HepG2 (cell line): ENCODE measurements at regions not wholly inside any gene's neighbourhood (a gene's known extent, or its start where the extent isn't known, plus 50 kb on each side); places are given as distances from the start of the nearest gene placed in this dataset.

Source experiments
- YY1 ChIP-seq: IDR thresholded peaks from 2 replicates; pipeline ENCODE4 v1.6.1; 2011; ENCODE audit warnings: low read length, low read depth, moderate library complexity, mild to moderate bottlenecking; ENCODE audit not compliant: insufficient read depth, insufficient replicate concordance
- TF ChIP-seq, protein P1 (sequence below): sonication (generic); formaldehyde crosslinking; IDR thresholded peaks from 2 replicates; pipeline ENCODE4 v1.5.0; 2020; ENCODE audit warnings: mild to moderate bottlenecking, missing genetic modification reagents, moderate library complexity
- TF ChIP-seq, protein P2 (sequence below): IDR thresholded peaks from 2 replicates; pipeline ENCODE4 v1.6.1; 2012; ENCODE audit warnings: inconsistent platforms

DNA sequence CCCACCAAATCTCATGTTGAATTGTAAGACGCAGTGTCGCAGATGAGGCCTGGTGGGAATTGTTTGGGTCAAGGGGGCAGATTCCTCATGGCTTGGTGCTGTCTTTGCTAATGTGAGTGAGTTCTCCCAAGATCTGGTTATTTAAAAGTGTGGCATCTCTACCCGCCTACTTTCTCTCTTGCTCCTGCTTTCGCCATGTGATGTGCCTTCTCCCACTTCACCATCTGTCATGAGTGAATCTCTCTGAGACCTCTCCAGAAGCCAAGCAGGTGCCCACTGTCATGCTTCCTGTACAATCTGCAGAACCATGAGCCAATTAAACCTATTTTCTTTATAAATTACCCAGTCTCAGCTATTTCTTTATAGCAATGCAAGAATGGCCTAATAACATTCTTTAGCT is 246.6 kb upstream of the CDH20 start:
- TF ChIP-seq, protein P1, sequence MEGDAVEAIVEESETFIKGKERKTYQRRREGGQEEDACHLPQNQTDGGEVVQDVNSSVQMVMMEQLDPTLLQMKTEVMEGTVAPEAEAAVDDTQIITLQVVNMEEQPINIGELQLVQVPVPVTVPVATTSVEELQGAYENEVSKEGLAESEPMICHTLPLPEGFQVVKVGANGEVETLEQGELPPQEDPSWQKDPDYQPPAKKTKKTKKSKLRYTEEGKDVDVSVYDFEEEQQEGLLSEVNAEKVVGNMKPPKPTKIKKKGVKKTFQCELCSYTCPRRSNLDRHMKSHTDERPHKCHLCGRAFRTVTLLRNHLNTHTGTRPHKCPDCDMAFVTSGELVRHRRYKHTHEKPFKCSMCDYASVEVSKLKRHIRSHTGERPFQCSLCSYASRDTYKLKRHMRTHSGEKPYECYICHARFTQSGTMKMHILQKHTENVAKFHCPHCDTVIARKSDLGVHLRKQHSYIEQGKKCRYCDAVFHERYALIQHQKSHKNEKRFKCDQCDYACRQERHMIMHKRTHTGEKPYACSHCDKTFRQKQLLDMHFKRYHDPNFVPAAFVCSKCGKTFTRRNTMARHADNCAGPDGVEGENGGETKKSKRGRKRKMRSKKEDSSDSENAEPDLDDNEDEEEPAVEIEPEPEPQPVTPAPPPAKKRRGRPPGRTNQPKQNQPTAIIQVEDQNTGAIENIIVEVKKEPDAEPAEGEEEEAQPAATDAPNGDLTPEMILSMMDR (CRISPR knock-in tag): no peak
- TF ChIP-seq YY1: no peak
- TF ChIP-seq, protein P2, sequence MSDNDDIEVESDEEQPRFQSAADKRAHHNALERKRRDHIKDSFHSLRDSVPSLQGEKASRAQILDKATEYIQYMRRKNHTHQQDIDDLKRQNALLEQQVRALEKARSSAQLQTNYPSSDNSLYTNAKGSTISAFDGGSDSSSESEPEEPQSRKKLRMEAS: no peak
